ENCODE measurements at regions not wholly inside any gene's neighbourhood (a gene's known extent, or its start where the extent isn't known, plus 50 kb on each side); places are given as distances from the start of the nearest gene placed in this dataset.

DNA sequence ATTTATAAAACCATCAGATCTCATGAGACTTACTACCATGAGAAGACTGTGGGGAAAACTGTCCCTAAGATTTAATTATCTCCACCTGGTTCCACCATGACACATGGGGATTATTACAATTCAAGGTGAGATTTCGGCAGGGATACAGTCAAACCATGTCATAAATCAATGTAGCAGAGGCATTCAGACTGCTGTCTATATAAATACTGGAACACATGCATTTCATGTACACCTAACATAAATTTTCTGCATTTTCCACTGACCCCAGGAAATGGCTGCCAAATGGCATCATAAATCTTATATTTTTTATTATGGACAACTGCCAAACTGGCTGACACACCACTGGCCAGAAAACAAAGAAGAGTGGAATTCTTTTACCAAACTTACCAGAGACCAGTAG is 755.1 kb upstream of the EPHA6 start:
- Mint-ChIP-seq H3K27me3 (ENCODE audit: low read depth) (no peaks in the 10 kb centered on the region), H3K4me1 (0 out of 2 replicates have a peak, but pooled peaks cover 3% of the 10 kb centered on the region), H3K4me3 (no peak overlapping the region), H3K9me3 (peaks cover 39% of the 10 kb centered on the region), H3K27ac (no peak overlapping the region), H3K36me3 (peaks cover 8% of the 10 kb centered on the region)
- no peak for ATAC-seq
- ChIA-PET CTCF (no interaction called here), POLR2A (no interaction called here)
- DNase-seq (ENCODE audit: low spot score) = no peak
- TF ChIP-seq, protein P1, sequence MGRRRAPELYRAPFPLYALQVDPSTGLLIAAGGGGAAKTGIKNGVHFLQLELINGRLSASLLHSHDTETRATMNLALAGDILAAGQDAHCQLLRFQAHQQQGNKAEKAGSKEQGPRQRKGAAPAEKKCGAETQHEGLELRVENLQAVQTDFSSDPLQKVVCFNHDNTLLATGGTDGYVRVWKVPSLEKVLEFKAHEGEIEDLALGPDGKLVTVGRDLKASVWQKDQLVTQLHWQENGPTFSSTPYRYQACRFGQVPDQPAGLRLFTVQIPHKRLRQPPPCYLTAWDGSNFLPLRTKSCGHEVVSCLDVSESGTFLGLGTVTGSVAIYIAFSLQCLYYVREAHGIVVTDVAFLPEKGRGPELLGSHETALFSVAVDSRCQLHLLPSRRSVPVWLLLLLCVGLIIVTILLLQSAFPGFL (CRISPR knock-in tag; IDR thresholded peaks at IDR 0.05; ENCODE audit: borderline replicate concordance) = no peak
- TF ChIP-seq E2F4 (CRISPR knock-in tag; IDR thresholded peaks at IDR 0.05; ENCODE audit: borderline replicate concordance, low read depth) (no peak), SMAD4 (CRISPR knock-in tag; IDR thresholded peaks at IDR 0.05) (no peak), NFATC4 (CRISPR knock-in tag; IDR thresholded peaks at IDR 0.05) (no peak), RELA (CRISPR knock-in tag; IDR thresholded peaks at IDR 0.05; ENCODE audit: borderline replicate concordance) (no peak), NFYB (CRISPR knock-in tag; conservative IDR thresholded peaks at IDR 0.05; ENCODE audit: low read depth) (no peak), FOXP1 (CRISPR knock-in tag; IDR thresholded peaks at IDR 0.05; ENCODE audit: borderline replicate concordance) (no peak), NR3C1 (CRISPR knock-in tag; conservative IDR thresholded peaks at IDR 0.05; ENCODE audit: low read depth) (no peak), NFE2L1 (CRISPR knock-in tag; IDR thresholded peaks at IDR 0.05) (no peak), ZNF317 (CRISPR knock-in tag; IDR thresholded peaks at IDR 0.05; ENCODE audit: borderline replicate concordance, low read depth) (no peak), HMGXB4 (CRISPR knock-in tag; IDR thresholded peaks at IDR 0.05) (no peak), OVOL2 (CRISPR knock-in tag; IDR thresholded peaks at IDR 0.05; ENCODE audit: borderline replicate concordance) (no peak), ARID4B (CRISPR knock-in tag; IDR thresholded peaks at IDR 0.05; ENCODE audit: borderline replicate concordance) (no peak), ZNF263 (CRISPR knock-in tag; IDR thresholded peaks at IDR 0.05; ENCODE audit: low read depth) (no peak), PRDM15 (CRISPR knock-in tag; IDR thresholded peaks at IDR 0.05) (no peak), ESRRA (CRISPR knock-in tag; IDR thresholded peaks at IDR 0.05; ENCODE audit: borderline replicate concordance) (no peak), EMX1 (CRISPR knock-in tag; IDR thresholded peaks at IDR 0.05) (no peak)
- TF ChIP-seq, protein P2, sequence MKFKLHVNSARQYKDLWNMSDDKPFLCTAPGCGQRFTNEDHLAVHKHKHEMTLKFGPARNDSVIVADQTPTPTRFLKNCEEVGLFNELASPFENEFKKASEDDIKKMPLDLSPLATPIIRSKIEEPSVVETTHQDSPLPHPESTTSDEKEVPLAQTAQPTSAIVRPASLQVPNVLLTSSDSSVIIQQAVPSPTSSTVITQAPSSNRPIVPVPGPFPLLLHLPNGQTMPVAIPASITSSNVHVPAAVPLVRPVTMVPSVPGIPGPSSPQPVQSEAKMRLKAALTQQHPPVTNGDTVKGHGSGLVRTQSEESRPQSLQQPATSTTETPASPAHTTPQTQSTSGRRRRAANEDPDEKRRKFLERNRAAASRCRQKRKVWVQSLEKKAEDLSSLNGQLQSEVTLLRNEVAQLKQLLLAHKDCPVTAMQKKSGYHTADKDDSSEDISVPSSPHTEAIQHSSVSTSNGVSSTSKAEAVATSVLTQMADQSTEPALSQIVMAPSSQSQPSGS (CRISPR knock-in tag; IDR thresholded peaks at IDR 0.05; ENCODE audit: borderline replicate concordance, low read depth) = no peak
- TF ChIP-seq, protein P3, sequence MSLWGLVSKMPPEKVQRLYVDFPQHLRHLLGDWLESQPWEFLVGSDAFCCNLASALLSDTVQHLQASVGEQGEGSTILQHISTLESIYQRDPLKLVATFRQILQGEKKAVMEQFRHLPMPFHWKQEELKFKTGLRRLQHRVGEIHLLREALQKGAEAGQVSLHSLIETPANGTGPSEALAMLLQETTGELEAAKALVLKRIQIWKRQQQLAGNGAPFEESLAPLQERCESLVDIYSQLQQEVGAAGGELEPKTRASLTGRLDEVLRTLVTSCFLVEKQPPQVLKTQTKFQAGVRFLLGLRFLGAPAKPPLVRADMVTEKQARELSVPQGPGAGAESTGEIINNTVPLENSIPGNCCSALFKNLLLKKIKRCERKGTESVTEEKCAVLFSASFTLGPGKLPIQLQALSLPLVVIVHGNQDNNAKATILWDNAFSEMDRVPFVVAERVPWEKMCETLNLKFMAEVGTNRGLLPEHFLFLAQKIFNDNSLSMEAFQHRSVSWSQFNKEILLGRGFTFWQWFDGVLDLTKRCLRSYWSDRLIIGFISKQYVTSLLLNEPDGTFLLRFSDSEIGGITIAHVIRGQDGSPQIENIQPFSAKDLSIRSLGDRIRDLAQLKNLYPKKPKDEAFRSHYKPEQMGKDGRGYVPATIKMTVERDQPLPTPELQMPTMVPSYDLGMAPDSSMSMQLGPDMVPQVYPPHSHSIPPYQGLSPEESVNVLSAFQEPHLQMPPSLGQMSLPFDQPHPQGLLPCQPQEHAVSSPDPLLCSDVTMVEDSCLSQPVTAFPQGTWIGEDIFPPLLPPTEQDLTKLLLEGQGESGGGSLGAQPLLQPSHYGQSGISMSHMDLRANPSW (CRISPR knock-in tag; conservative IDR thresholded peaks at IDR 0.05; ENCODE audit: low read depth) = no peak

Data from WTC11 (cell line).